Upper lobe of left lung (tissue), 6 donors: ENCODE measurements at regions not wholly inside any gene's neighbourhood (a gene's known extent, or its start where the extent isn't known, plus 50 kb on each side); places are given as distances from the start of the nearest gene placed in this dataset.

Experiments
- ATAC-seq, 2 donors: fragments of 200-7000 bp; cut with Tn5 transposase; one replicate each; pipeline ENCODE4 v1.9.1; 2022; ENCODE audit warnings: mild to moderate bottlenecking in 2 of 2, moderate library complexity in 2 of 2; ENCODE audit not compliant: low FRiP score in 2 of 2
- DNase-seq, 2 donors: peaks; one replicate each; pipeline ENCODE4 v3.0.0-alpha.2; 2019 to 2020
- H3K27ac ChIP-seq, 4 donors: fragments of 200-600 bp; sonication (generic); one replicate each; pipeline ENCODE4 v1.5.1; 2016 to 2019
- H3K27me3 ChIP-seq, 4 donors: fragments of 200-600 bp; sonication (generic); one replicate each; pipeline ENCODE4 v1.5.1; 2017 to 2019
- H3K36me3 ChIP-seq, 4 donors: fragments of 200-600 bp; sonication (generic); one replicate each; pipeline ENCODE4 v1.5.1; 2016 to 2019
- H3K4me1 ChIP-seq, 4 donors: fragments of 200-600 bp; sonication (generic); one replicate each; pipeline ENCODE4 v1.5.1; 2018 to 2019
- H3K4me3 ChIP-seq, 4 donors: fragments of 200-600 bp; sonication (generic); one replicate each; pipeline ENCODE4 v1.5.1; 2017 to 2019; ENCODE audit warnings: mild to moderate bottlenecking in 2 of 4, moderate library complexity in 1 of 4
- H3K9me3 ChIP-seq, 4 donors: fragments of 200-600 bp; sonication (generic); one replicate each; pipeline ENCODE4 v1.5.1; 2018 to 2019
- EP300 ChIP-seq, 4 donors: sonication (generic); formaldehyde crosslinking; IDR thresholded peaks; one replicate each; pipeline ENCODE4 v1.5.1; 2017; ENCODE audit warnings: antibody characterized with exemption in 4 of 4, control low read depth in 2 of 4
- POLR2A ChIP-seq, 4 donors: fragments of 450-650 bp; IDR thresholded peaks; one replicate each; pipeline ENCODE4 v1.5.1; 2016 to 2017; ENCODE audit warnings: antibody characterized with exemption in 4 of 4, mild to moderate bottlenecking in 2 of 4
- POLR2AphosphoS5 ChIP-seq, 2 donors: sonication (generic); formaldehyde crosslinking; IDR thresholded peaks; one replicate each; pipeline ENCODE4 v1.5.1; 2017; ENCODE audit warnings: antibody characterized with exemption in 2 of 2
- WGBS, 2 donors: methylation state at CpG; one replicate each; pipeline ENCODE4 v1.1.5; 2017 to 2018; 5-methylcytosine and 5-hydroxymethylcytosine counted together
- TF ChIP-seq, protein P1 (sequence below), 6 experiments: fragments of 450-650 bp in 4 of 6; fragments of 200-600 bp in 2 of 6; sonication (generic) in 2 of 6; IDR thresholded peaks; one replicate each; pipeline ENCODE4 v1.5.1; 2016 to 2019; ENCODE audit warnings: antibody characterized with exemption in 6 of 6
- donor health status: DM: no; HTN: no; CAD: no; lungs with moderate emphysema.
- donor health status: DM: no; HTN: yes; CAD: no; lungs with severe emphysema.

DNA sequence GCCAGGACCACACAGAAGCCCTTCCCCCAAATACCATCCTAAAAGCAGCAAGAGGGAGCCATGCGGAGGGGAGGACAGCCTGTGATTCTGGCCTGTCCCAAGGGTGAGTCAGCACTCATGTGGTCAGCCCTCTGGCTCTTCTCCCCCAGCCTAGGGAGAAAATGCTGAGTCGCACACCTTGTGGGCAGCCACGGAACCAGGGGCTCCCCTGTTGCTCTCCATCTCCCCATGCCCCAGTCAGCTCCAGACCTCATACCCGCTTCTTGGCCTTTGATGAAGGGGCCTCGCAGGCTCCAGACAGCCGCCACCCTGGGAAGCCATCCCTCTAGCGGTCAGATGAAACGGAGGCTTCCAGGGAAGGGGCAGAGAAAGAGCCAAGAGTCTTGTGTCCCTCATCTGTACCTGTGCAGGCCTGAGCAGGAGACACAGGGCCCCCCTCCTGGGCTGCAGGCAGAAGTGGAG, 181.3 kb upstream of the SIX2 start:
- DNase-seq (peak in 1 of 2 donors; percentile 24), ATAC-seq (no peak)
- Histone ChIP-seq H3K36me3 (no peaks in the 10 kb centered on the region), H3K4me3 (no peak overlapping the region), H3K9me3 (no peaks in the 10 kb centered on the region), H3K4me1 (no peaks in the 10 kb centered on the region), H3K27me3 (no peaks in the 10 kb centered on the region), H3K27ac (no peak overlapping the region)
- TF ChIP-seq, protein P1, sequence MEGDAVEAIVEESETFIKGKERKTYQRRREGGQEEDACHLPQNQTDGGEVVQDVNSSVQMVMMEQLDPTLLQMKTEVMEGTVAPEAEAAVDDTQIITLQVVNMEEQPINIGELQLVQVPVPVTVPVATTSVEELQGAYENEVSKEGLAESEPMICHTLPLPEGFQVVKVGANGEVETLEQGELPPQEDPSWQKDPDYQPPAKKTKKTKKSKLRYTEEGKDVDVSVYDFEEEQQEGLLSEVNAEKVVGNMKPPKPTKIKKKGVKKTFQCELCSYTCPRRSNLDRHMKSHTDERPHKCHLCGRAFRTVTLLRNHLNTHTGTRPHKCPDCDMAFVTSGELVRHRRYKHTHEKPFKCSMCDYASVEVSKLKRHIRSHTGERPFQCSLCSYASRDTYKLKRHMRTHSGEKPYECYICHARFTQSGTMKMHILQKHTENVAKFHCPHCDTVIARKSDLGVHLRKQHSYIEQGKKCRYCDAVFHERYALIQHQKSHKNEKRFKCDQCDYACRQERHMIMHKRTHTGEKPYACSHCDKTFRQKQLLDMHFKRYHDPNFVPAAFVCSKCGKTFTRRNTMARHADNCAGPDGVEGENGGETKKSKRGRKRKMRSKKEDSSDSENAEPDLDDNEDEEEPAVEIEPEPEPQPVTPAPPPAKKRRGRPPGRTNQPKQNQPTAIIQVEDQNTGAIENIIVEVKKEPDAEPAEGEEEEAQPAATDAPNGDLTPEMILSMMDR (IDR thresholded peaks at IDR 0.05): no peak
- TF ChIP-seq EP300 (IDR thresholded peaks at IDR 0.05): no peak
- no peak for TF ChIP-seq POLR2A (IDR thresholded peaks at IDR 0.05)
- no peak for TF ChIP-seq POLR2AphosphoS5 (IDR thresholded peaks at IDR 0.05)
- 92% methylated on average over 8 of the region's 8 CpGs; no CpG with 5 or more reads in 1 of the 2 donors for WGBS, 2 donors

DNA sequence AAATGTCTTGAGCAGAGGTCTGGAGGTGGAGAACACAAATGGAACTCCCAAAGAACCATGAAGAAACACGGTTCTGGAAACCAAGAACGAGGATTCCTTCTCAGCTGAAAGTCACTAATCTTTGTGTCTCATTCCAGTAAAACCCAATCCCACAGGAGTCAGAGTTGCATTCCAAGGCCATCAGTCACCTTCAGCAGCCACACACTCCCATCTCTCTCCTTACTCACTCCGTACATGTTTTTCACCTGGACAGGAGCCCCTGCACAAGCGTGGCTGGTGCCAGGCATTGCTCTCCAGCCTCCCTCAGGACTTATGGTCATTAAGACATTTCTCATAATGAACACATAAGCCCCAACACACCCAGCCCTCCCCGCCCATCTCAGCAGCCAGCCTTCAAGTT, 175.4 kb upstream of the SIX2 start:
- no peak for TF ChIP-seq POLR2A (IDR thresholded peaks at IDR 0.05)
- ATAC-seq: peak in 1 of 2 donors; percentile 13

DNA sequence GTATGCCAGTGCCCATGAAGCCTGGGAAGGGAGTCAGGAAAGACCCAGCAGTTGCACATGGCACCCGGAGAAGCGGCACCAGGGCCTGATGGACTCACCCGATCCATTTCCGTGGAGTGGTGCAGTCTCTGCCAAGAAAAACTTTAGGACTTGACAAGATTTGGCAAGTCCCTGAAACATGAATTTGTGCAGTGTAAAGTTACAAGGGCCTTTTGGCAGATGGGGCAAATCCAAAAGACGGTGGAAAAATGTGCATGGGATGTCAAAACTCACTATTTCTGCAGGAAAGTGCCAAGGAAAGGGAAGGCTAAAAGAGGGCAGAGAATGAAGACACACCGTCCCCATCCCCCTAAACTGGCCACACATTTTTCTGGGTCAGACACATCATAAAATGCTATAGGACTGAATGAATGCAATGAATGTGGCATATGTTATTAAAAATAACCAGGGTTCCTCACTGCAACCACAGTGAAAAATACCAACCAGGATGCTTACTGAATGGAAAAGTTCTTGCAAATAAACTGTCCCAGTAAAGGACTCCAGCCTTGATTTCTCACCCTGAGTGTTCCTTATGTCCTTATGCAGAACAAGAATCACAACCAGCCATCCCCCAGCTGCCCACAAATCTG, 173.5 kb upstream of the SIX2 start:
- no peaks in the 10 kb centered on the region for H3K27me3 ChIP-seq
- DNase-seq (no peak), ATAC-seq (no peak)
- H3K4me1 ChIP-seq: no peaks in the 10 kb centered on the region
- no peak overlapping the region for H3K27ac ChIP-seq
- no peak overlapping the region for H3K4me3 ChIP-seq
- 57 to 62% methylated on average over 6 of the region's 6 CpGs for WGBS, 2 donors
- H3K9me3 ChIP-seq: no peaks in the 10 kb centered on the region
- no peak for TF ChIP-seq POLR2A (IDR thresholded peaks at IDR 0.05)
- TF ChIP-seq POLR2AphosphoS5 (IDR thresholded peaks at IDR 0.05): no peak
- TF ChIP-seq, protein P1 (IDR thresholded peaks at IDR 0.05): no peak
- no peak for TF ChIP-seq EP300 (IDR thresholded peaks at IDR 0.05)
- H3K36me3 ChIP-seq: no peaks in the 10 kb centered on the region

More for the DNA sequence above, 175.4 kb upstream of the SIX2 start:
- WGBS, 2 donors: 85 to 95% methylated on average over 5 of the region's 5 CpGs
- H3K4me1 ChIP-seq: no peaks in the 10 kb centered on the region
- no peak overlapping the region for H3K4me3 ChIP-seq
- DNase-seq: peak in 1 of 2 donors; percentile 5
- no peaks in the 10 kb centered on the region for H3K9me3 ChIP-seq
- H3K27me3 ChIP-seq: no peaks in the 10 kb centered on the region
- H3K27ac ChIP-seq: no peak overlapping the region
- H3K36me3 ChIP-seq: no peaks in the 10 kb centered on the region

DNA sequence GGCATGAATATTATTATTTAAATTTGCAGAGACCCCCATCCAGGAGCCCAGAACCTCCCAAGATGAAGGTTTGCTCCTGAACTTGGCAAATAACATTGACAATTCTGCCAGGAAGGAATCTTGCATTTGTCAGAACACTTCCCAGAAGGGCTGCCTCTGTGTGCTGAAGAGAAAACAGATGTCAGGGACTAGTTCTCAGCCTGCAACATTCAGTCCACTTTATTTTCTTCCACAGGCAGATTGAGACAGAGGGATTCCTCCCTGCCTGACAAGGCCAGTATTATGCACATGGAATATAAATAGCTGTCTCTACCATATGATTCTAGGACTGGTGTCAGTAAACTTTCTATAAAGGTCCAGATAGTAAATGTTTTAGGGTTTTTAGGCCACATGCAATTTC, 171.5 kb upstream of the SIX2 start:
- H3K9me3 ChIP-seq: no peaks in the 10 kb centered on the region
- no peaks in the 10 kb centered on the region for H3K36me3 ChIP-seq
- no peaks in the 10 kb centered on the region for H3K27me3 ChIP-seq
- DNase-seq: no peak
- no peaks in the 10 kb centered on the region for H3K4me1 ChIP-seq
- no peak overlapping the region for H3K4me3 ChIP-seq
- ATAC-seq: no peak
- no peak overlapping the region for H3K27ac ChIP-seq
- TF ChIP-seq POLR2AphosphoS5 (IDR thresholded peaks at IDR 0.05) (no peak), EP300 (IDR thresholded peaks at IDR 0.05) (no peak), POLR2A (IDR thresholded peaks at IDR 0.05) (no peak)
- TF ChIP-seq, protein P1 (IDR thresholded peaks at IDR 0.05): no peak

DNA sequence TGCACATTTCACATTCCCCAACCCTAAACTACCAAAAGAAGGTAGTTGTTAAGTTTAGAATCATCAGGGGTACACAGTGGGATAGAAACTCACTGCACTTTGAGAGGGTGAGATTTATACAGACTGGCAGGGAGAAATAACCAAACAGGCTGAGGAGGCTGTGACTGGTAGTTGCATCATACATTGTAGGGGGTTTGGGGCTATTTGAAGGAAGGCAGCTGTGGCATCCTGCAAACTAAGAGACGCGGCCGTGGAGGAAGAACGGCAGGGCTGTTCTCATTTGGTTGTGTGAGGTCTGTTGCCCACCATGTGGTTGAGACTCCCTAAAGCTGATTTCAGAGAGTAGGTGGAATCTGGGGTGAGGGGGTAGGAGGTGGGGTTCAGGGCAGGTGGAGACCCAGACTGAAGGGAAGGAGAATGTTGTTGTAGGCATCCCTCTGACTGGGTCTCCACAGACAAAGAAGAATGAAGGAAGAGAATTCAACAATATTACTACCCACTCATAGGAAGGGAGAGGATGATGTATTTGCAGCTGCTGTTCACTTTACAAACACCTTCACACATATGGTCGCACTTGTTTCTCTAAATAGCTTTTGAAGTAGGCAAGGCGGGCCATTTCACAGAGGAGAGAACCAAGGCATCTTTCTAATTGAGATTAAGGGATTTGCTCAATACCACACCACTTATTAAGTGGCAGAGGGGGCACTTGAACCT, 170.9 kb upstream of the SIX2 start:
- Histone ChIP-seq H3K4me1 (no peaks in the 10 kb centered on the region), H3K4me3 (no peak overlapping the region), H3K36me3 (no peaks in the 10 kb centered on the region), H3K27me3 (no peaks in the 10 kb centered on the region), H3K9me3 (no peaks in the 10 kb centered on the region), H3K27ac (no peak overlapping the region)
- no peak for TF ChIP-seq EP300 (IDR thresholded peaks at IDR 0.05)
- TF ChIP-seq POLR2AphosphoS5 (IDR thresholded peaks at IDR 0.05): no peak
- TF ChIP-seq POLR2A (IDR thresholded peaks at IDR 0.05): no peak
- WGBS, 2 donors: 60 to 70% methylated on average over 6 of the region's 6 CpGs
- ATAC-seq (no peak), DNase-seq (no peak)
